Suprapubic skin (tissue), 4 donors: ENCODE measurements at regions not wholly inside any gene's neighbourhood (a gene's known extent, or its start where the extent isn't known, plus 50 kb on each side); places are given as distances from the start of the nearest gene placed in this dataset.

ENCODE experiments used
- DNase-seq, 2 donors: peaks; one replicate each; pipeline ENCODE4 v3.0.0-alpha.2; 2019; ENCODE audit warnings: low spot score in 2 of 2
- H3K27ac ChIP-seq: fragments of 200-600 bp; sonication (generic); one replicate; pipeline ENCODE4 v1.5.1; 2019
- H3K27me3 ChIP-seq: fragments of 200-600 bp; sonication (generic); one replicate; pipeline ENCODE4 v1.5.1; 2019
- H3K36me3 ChIP-seq: fragments of 200-600 bp; sonication (generic); one replicate; pipeline ENCODE4 v1.5.1; 2019
- H3K4me1 ChIP-seq: fragments of 200-600 bp; sonication (generic); one replicate; pipeline ENCODE4 v1.5.1; 2019
- H3K4me3 ChIP-seq: fragments of 200-600 bp; sonication (generic); one replicate; pipeline ENCODE4 v1.5.1; 2019; ENCODE audit warnings: mild to moderate bottlenecking
- H3K9me3 ChIP-seq: fragments of 200-600 bp; sonication (generic); one replicate; pipeline ENCODE4 v1.5.1; 2019
- EP300 ChIP-seq: sonication (generic); formaldehyde crosslinking; IDR thresholded peaks from one replicate; pipeline ENCODE4 v1.6.1; 2017; ENCODE audit warnings: antibody characterized with exemption
- POLR2A ChIP-seq, 2 donors: fragments of 450-650 bp; IDR thresholded peaks; one replicate each; pipeline ENCODE4 v1.6.1; 2017; ENCODE audit warnings: antibody characterized with exemption in 2 of 2, mild to moderate bottlenecking in 2 of 2, moderate library complexity in 2 of 2
- POLR2AphosphoS5 ChIP-seq, 3 donors: sonication (generic); formaldehyde crosslinking; IDR thresholded peaks; one replicate each; pipeline ENCODE4 v1.6.1; 2017; ENCODE audit warnings: antibody characterized with exemption in 3 of 3
- WGBS: methylation state at CpG from one replicate; pipeline ENCODE4 v1.1.5; 2018; 5-methylcytosine and 5-hydroxymethylcytosine counted together
- TF ChIP-seq, protein P1 (sequence below), 2 donors: fragments of 200-600 bp in 1 of 2; fragments of 450-650 bp in 1 of 2; sonication (generic) in 1 of 2; IDR thresholded peaks; one replicate each; pipeline ENCODE4 v1.5.1; 2016 to 2019; ENCODE audit warnings: antibody characterized with exemption in 2 of 2, mild to moderate bottlenecking in 1 of 2, moderate library complexity in 1 of 2

GRCh38 chr14:104290756-104291122 lies 152.4 kb downstream of the KIF26A start:
- Histone ChIP-seq H3K4me1 (no peaks in the 10 kb centered on the region), H3K9me3 (no peaks in the 10 kb centered on the region), H3K4me3 (no peak overlapping the region), H3K36me3 (no peaks in the 10 kb centered on the region), H3K27ac (no peak overlapping the region), H3K27me3 (peaks cover 40% of the 10 kb centered on the region)
- DNase-seq: peak; percentile 28 to 76
- no peak for TF ChIP-seq EP300
- no peak for TF ChIP-seq POLR2A (IDR thresholded peaks at IDR 0.05)
- WGBS: 74% methylated on average over 5 of the region's 9 CpGs

GRCh38 chr14:104291123-104292000 lies 153.0 kb downstream of the KIF26A start:
- no peak for TF ChIP-seq POLR2A (IDR thresholded peaks at IDR 0.05)
- TF ChIP-seq, protein P1, sequence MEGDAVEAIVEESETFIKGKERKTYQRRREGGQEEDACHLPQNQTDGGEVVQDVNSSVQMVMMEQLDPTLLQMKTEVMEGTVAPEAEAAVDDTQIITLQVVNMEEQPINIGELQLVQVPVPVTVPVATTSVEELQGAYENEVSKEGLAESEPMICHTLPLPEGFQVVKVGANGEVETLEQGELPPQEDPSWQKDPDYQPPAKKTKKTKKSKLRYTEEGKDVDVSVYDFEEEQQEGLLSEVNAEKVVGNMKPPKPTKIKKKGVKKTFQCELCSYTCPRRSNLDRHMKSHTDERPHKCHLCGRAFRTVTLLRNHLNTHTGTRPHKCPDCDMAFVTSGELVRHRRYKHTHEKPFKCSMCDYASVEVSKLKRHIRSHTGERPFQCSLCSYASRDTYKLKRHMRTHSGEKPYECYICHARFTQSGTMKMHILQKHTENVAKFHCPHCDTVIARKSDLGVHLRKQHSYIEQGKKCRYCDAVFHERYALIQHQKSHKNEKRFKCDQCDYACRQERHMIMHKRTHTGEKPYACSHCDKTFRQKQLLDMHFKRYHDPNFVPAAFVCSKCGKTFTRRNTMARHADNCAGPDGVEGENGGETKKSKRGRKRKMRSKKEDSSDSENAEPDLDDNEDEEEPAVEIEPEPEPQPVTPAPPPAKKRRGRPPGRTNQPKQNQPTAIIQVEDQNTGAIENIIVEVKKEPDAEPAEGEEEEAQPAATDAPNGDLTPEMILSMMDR (IDR thresholded peaks at IDR 0.05): no peak
- TF ChIP-seq POLR2AphosphoS5 (IDR thresholded peaks at IDR 0.05): no peak
- TF ChIP-seq EP300: no peak
- peak; percentile 50 to 65 for DNase-seq
- 44% methylated on average over 9 of the region's 25 CpGs for WGBS

DNA sequence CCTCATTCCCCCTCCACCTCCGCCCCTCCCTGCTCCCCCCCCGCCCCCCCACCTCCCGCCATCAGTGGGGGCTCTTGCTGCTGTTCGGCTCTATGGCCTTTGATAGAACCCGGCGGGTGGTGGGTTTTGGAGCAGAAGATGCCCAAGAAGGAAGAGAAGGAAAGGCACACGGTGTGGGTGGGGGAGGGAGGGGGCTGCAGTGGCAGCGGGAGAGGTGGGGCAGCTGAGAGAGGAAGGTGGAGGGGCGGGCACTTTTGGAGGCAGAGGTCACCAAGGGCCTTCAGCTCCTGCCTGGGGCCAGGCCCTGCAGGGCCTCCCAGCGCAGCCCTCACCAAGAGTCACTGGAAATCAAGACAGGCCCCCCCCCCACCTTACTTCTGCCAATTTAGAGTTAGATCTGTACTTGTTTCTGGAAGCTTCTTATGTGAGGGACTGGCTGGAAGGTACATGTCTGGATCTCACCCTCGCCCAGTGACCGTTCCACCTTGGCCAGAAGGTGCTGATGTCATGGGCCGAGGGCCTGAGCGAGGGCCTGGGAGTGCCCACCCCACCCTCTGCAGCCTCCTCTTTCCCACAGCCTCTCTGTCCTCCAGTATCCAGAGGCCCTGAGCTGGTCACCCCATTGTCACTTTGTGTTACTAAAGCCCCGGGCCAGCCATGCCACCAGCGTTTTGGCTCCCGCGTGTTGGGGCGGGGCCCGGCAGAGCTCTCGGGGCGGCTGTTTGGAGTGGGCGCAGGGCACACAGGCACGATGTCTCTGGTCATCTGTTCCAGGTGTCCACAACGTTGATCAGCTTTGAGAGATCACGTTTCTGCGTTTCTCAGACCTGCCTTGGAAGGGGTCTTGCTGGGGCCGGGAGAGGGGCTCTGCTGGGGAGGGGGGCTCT lies 153.9 kb downstream of the KIF26A start:
- peak in 1 of 2 donors; percentile 31 for DNase-seq
- Histone ChIP-seq H3K27ac (no peak overlapping the region), H3K4me3 (no peak overlapping the region), H3K36me3 (no peaks in the 10 kb centered on the region), H3K27me3 (peaks cover 49% of the 10 kb centered on the region), H3K4me1 (no peaks in the 10 kb centered on the region), H3K9me3 (no peaks in the 10 kb centered on the region)
- TF ChIP-seq POLR2A (IDR thresholded peaks at IDR 0.05) (no peak), POLR2AphosphoS5 (IDR thresholded peaks at IDR 0.05) (no peak), EP300 (no peak)
- TF ChIP-seq, protein P1 (IDR thresholded peaks at IDR 0.05): no peak
- WGBS: 41% methylated on average over 26 of the region's 28 CpGs

More at GRCh38 chr14:104291123-104292000, 153.0 kb downstream of the KIF26A start:
- Histone ChIP-seq H3K27me3 (peaks cover 43% of the 10 kb centered on the region), H3K4me1 (no peaks in the 10 kb centered on the region), H3K27ac (no peak overlapping the region), H3K4me3 (no peak overlapping the region), H3K36me3 (no peaks in the 10 kb centered on the region), H3K9me3 (no peaks in the 10 kb centered on the region)

- peak; percentile 26 to 71 for DNase-seq
- no peak overlapping the region for H3K4me3 ChIP-seq
- TF ChIP-seq POLR2A (IDR thresholded peaks at IDR 0.05) (no peak), EP300 (no peak), POLR2AphosphoS5 (IDR thresholded peaks at IDR 0.05) (no peak)
- TF ChIP-seq, protein P1 (IDR thresholded peaks at IDR 0.05): no peak
- 57% methylated on average over 13 of the region's 15 CpGs for WGBS
- peaks cover 49% of the 10 kb centered on the region for H3K27me3 ChIP-seq
- H3K27ac ChIP-seq: no peak overlapping the region
- no peaks in the 10 kb centered on the region for H3K4me1 ChIP-seq
- no peaks in the 10 kb centered on the region for H3K36me3 ChIP-seq
- no peaks in the 10 kb centered on the region for H3K9me3 ChIP-seq
These were observed 154.9 kb downstream of the KIF26A start for GRCh38 chr14:104293231-104293841.

GRCh38 chr14:104293851-104294627 lies 155.7 kb downstream of the KIF26A start:
- H3K27me3 ChIP-seq: peaks cover 49% of the 10 kb centered on the region
- peak; percentile 46 to 65 for DNase-seq
- no peaks in the 10 kb centered on the region for H3K4me1 ChIP-seq
- H3K36me3 ChIP-seq: no peaks in the 10 kb centered on the region
- TF ChIP-seq EP300 (no peak), POLR2AphosphoS5 (IDR thresholded peaks at IDR 0.05) (no peak)
- TF ChIP-seq, protein P1 (IDR thresholded peaks at IDR 0.05): no peak
- H3K4me3 ChIP-seq: no peak overlapping the region
- H3K27ac ChIP-seq: no peak overlapping the region
- 47% methylated on average over 9 of the region's 18 CpGs for WGBS
- H3K9me3 ChIP-seq: no peaks in the 10 kb centered on the region
